HEK293 (cell line): ENCODE measurements at regions not wholly inside any gene's neighbourhood (a gene's known extent, or its start where the extent isn't known, plus 50 kb on each side); places are given as distances from the start of the nearest gene placed in this dataset.

Source experiments
- CTCF ChIA-PET: fragments of 350-600 bp; formaldehyde crosslinking; extraction: SDS; loops from one replicate; lab custom pipeline; 2021; ENCODE audit warnings: antibody characterized with exemption; lab: Yijun Ruan, JAX
- POLR2A ChIA-PET: fragments of 300-600 bp; formaldehyde crosslinking; extraction: SDS; loops from one replicate; lab custom pipeline; 2020; ENCODE audit warnings: antibody characterized with exemption, inconsistent platforms; lab: Yijun Ruan, JAX
- H3K27ac ChIP-seq: fragments of 200-500 bp; sonication (Bioruptor generic); 2 replicates; pipeline ENCODE4 v1.5.1; 2014; ENCODE audit warnings: low read depth, low read length, control low read depth, inconsistent platforms; ENCODE audit errors: extremely low read depth
- H3K36me3 ChIP-seq, 2 experiments: fragments of 200-500 bp in 1 of 2; sonication (Bioruptor generic) in 1 of 2; 1 replicate in 1 of 2; 2 replicates in 1 of 2; pipeline ENCODE4 v1.5.1; 2014 to 2017; ENCODE audit warnings: inconsistent platforms in 2 of 2, low read length in 2 of 2; ENCODE audit not compliant: control insufficient read depth in 2 of 2, insufficient read depth in 1 of 2
- H3K4me1 ChIP-seq: fragments of 200-500 bp; sonication (Bioruptor generic); 2 replicates; pipeline ENCODE4 v1.5.1; 2014; ENCODE audit warnings: mild to moderate bottlenecking, low read length, inconsistent platforms; ENCODE audit not compliant: control insufficient read depth, insufficient read depth
- H3K4me3 ChIP-seq: 2 replicates; pipeline ENCODE4 v1.5.1; 2011; ENCODE audit warnings: low read depth, mild to moderate bottlenecking, control low read depth, low read length, moderate library complexity
- H3K9me3 ChIP-seq: fragments of 200-500 bp; sonication (Bioruptor generic); 2 replicates; pipeline ENCODE4 v1.5.1; 2014; ENCODE audit warnings: low read depth, low read length, inconsistent platforms; ENCODE audit not compliant: control insufficient read depth, insufficient read depth
- EGR2 ChIP-seq: fragments of 450-650 bp; formaldehyde crosslinking; IDR thresholded peaks from 2 replicates; pipeline ENCODE4 v1.5.1; 2016; ENCODE audit warnings: low read depth, missing biosample characterization, missing genetic modification characterization
- SCRT1 ChIP-seq: fragments of 450-650 bp; formaldehyde crosslinking; IDR thresholded peaks from 2 replicates; pipeline ENCODE4 v1.5.1; 2016; ENCODE audit warnings: missing biosample characterization, missing genetic modification characterization, borderline replicate concordance
- SP3 ChIP-seq: fragments of 450-650 bp; formaldehyde crosslinking; IDR thresholded peaks from 2 replicates; pipeline ENCODE4 v1.5.1; 2016; ENCODE audit warnings: missing biosample characterization, missing genetic modification characterization
- SP7 ChIP-seq: fragments of 450-650 bp; formaldehyde crosslinking; IDR thresholded peaks from 2 replicates; pipeline ENCODE4 v1.5.1; 2016; ENCODE audit warnings: missing biosample characterization, missing genetic modification characterization
- ZBTB17 ChIP-seq: fragments of 450-650 bp; formaldehyde crosslinking; IDR thresholded peaks from 2 replicates; pipeline ENCODE4 v1.5.1; 2016; ENCODE audit warnings: missing biosample characterization, missing genetic modification characterization
- ZFHX2 ChIP-seq: fragments of 450-650 bp; formaldehyde crosslinking; conservative IDR thresholded peaks from 2 replicates; pipeline ENCODE4 v1.5.1; 2016; ENCODE audit warnings: missing biosample characterization, missing genetic modification characterization
- ZNF211 ChIP-seq: fragments of 450-650 bp; formaldehyde crosslinking; IDR thresholded peaks from 2 replicates; pipeline ENCODE4 v1.5.1; 2016; ENCODE audit warnings: low read depth, missing biosample characterization, missing genetic modification characterization
- ZNF221 ChIP-seq: fragments of 450-650 bp; formaldehyde crosslinking; IDR thresholded peaks from 2 replicates; pipeline ENCODE4 v1.5.1; 2017; ENCODE audit warnings: missing biosample characterization, missing genetic modification characterization, borderline replicate concordance
- ZNF416 ChIP-seq: fragments of 450-650 bp; formaldehyde crosslinking; IDR thresholded peaks from 2 replicates; pipeline ENCODE4 v1.5.1; 2016; ENCODE audit warnings: missing biosample characterization, missing genetic modification characterization
- ZNF423 ChIP-seq: fragments of 450-650 bp; formaldehyde crosslinking; IDR thresholded peaks from 2 replicates; pipeline ENCODE4 v1.5.1; 2016; ENCODE audit warnings: missing biosample characterization, missing genetic modification characterization
- ZNF426 ChIP-seq: fragments of 450-650 bp; formaldehyde crosslinking; IDR thresholded peaks from 2 replicates; pipeline ENCODE4 v1.5.1; 2017; ENCODE audit warnings: missing biosample characterization, missing genetic modification characterization, mild to moderate bottlenecking, inconsistent platforms, moderate library complexity
- ZNF514 ChIP-seq: fragments of 450-650 bp; formaldehyde crosslinking; IDR thresholded peaks from 2 replicates; pipeline ENCODE4 v1.5.1; 2016; ENCODE audit warnings: missing biosample characterization, missing genetic modification characterization
- ZNF549 ChIP-seq: fragments of 450-650 bp; IDR thresholded peaks from 2 replicates; pipeline ENCODE4 v1.5.1; 2018; ENCODE audit warnings: missing biosample characterization, missing genetic modification characterization, mild to moderate bottlenecking, inconsistent platforms, moderate library complexity
- ZNF561 ChIP-seq: fragments of 450-650 bp; IDR thresholded peaks from 2 replicates; pipeline ENCODE4 v1.5.1; 2018; ENCODE audit warnings: missing biosample characterization, missing genetic modification characterization, borderline replicate concordance
- ZNF621 ChIP-seq: fragments of 450-650 bp; formaldehyde crosslinking; IDR thresholded peaks from 2 replicates; pipeline ENCODE4 v1.5.1; 2017; ENCODE audit warnings: missing biosample characterization, missing genetic modification characterization
- ZNF624 ChIP-seq: fragments of 450-650 bp; formaldehyde crosslinking; IDR thresholded peaks from 2 replicates; pipeline ENCODE4 v1.5.1; 2017; ENCODE audit warnings: missing biosample characterization, missing genetic modification characterization
- ZXDB ChIP-seq: fragments of 450-650 bp; formaldehyde crosslinking; IDR thresholded peaks from 2 replicates; pipeline ENCODE4 v1.5.1; 2016; ENCODE audit warnings: missing biosample characterization, missing genetic modification characterization
- TF ChIP-seq, protein P1 (sequence below): fragments of 450-650 bp; formaldehyde crosslinking; IDR thresholded peaks from 2 replicates; pipeline ENCODE4 v1.5.1; 2016; ENCODE audit warnings: missing biosample characterization, missing genetic modification characterization
- TF ChIP-seq, protein P2 (sequence below): fragments of 450-650 bp; formaldehyde crosslinking; IDR thresholded peaks from 2 replicates; pipeline ENCODE4 v1.5.1; 2016; ENCODE audit warnings: missing biosample characterization, missing genetic modification characterization
- TF ChIP-seq, protein P3 (sequence below): fragments of 450-650 bp; formaldehyde crosslinking; IDR thresholded peaks from 2 replicates; pipeline ENCODE4 v1.5.1; 2016; ENCODE audit warnings: missing biosample characterization, missing genetic modification characterization
- TF ChIP-seq, protein P4 (sequence below): fragments of 450-650 bp; formaldehyde crosslinking; IDR thresholded peaks from 2 replicates; pipeline ENCODE4 v1.5.1; 2016; ENCODE audit warnings: missing biosample characterization, missing genetic modification characterization
- TF ChIP-seq, protein P5 (sequence below): fragments of 450-650 bp; formaldehyde crosslinking; IDR thresholded peaks from 2 replicates; pipeline ENCODE4 v1.5.1; 2016; ENCODE audit warnings: missing biosample characterization, missing genetic modification characterization, borderline replicate concordance

DNA sequence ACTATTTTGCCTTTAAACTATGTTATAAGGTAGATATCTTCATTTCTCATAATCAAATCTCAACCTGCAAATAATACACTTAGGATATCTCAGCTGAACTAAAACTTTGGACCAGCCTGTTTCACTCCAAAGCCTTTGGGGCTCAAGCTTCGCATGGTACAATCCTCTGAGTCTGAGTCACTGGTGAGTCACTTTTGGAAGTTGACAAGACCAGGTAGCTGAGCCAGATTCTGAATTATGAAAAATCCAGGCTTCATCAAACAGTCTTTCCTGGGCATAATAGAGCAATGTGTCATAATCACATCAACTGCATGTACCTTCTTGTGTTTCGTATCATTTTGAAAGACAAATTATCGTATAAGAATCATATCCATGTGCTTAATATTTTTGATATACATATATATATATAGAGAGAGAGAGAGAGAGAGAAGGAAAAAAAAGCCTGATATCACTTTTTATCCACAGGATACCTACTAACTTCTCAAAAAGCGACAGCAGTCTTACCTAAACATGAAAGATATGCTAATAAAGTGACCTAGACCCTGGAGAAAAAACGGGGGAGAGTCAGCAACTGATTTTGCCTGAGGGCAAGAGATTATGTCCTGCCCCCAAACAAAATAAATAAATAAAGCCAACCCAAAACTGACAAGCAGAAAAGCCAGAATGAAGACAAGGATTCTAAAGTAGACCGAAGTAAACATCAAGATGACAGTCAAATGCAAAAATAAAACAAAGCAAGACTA is 263.9 kb upstream of the TGFBR2 start:
- Histone ChIP-seq H3K4me3 (no peak overlapping the region), H3K27ac (no peak overlapping the region), H3K36me3 (no peaks in the 10 kb centered on the region), H3K9me3 (no peaks in the 10 kb centered on the region), H3K4me1 (peaks cover 3% of the 10 kb centered on the region; the same call in 1 of the 2 replicates)
- CTCF ChIA-PET = no interaction called here
- TF ChIP-seq ZBTB17 (tag by site-specific recombination) (peak; percentile 25; the same call in 1 of the 2 replicates), ZNF426 (no peak)
- TF ChIP-seq, protein P1, sequence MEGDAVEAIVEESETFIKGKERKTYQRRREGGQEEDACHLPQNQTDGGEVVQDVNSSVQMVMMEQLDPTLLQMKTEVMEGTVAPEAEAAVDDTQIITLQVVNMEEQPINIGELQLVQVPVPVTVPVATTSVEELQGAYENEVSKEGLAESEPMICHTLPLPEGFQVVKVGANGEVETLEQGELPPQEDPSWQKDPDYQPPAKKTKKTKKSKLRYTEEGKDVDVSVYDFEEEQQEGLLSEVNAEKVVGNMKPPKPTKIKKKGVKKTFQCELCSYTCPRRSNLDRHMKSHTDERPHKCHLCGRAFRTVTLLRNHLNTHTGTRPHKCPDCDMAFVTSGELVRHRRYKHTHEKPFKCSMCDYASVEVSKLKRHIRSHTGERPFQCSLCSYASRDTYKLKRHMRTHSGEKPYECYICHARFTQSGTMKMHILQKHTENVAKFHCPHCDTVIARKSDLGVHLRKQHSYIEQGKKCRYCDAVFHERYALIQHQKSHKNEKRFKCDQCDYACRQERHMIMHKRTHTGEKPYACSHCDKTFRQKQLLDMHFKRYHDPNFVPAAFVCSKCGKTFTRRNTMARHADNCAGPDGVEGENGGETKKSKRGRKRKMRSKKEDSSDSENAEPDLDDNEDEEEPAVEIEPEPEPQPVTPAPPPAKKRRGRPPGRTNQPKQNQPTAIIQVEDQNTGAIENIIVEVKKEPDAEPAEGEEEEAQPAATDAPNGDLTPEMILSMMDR = no peak
- TF ChIP-seq, protein P2, sequence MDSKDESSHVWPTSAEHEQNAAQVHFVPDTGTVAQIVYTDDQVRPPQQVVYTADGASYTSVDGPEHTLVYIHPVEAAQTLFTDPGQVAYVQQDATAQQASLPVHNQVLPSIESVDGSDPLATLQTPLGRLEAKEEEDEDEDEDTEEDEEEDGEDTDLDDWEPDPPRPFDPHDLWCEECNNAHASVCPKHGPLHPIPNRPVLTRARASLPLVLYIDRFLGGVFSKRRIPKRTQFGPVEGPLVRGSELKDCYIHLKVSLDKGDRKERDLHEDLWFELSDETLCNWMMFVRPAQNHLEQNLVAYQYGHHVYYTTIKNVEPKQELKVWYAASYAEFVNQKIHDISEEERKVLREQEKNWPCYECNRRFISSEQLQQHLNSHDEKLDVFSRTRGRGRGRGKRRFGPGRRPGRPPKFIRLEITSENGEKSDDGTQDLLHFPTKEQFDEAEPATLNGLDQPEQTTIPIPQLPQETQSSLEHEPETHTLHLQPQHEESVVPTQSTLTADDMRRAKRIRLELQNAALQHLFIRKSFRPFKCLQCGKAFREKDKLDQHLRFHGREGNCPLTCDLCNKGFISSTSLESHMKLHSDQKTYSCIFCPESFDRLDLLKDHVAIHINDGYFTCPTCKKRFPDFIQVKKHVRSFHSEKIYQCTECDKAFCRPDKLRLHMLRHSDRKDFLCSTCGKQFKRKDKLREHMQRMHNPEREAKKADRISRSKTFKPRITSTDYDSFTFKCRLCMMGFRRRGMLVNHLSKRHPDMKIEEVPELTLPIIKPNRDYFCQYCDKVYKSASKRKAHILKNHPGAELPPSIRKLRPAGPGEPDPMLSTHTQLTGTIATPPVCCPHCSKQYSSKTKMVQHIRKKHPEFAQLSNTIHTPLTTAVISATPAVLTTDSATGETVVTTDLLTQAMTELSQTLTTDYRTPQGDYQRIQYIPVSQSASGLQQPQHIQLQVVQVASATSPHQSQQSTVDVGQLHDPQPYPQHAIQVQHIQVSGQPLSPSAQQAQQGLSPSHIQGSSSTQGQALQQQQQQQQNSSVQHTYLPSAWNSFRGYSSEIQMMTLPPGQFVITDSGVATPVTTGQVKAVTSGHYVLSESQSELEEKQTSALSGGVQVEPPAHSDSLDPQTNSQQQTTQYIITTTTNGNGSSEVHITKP (tag by site-specific recombination) = peak; percentile 78
- POLR2A ChIA-PET = no interaction called here

DNA sequence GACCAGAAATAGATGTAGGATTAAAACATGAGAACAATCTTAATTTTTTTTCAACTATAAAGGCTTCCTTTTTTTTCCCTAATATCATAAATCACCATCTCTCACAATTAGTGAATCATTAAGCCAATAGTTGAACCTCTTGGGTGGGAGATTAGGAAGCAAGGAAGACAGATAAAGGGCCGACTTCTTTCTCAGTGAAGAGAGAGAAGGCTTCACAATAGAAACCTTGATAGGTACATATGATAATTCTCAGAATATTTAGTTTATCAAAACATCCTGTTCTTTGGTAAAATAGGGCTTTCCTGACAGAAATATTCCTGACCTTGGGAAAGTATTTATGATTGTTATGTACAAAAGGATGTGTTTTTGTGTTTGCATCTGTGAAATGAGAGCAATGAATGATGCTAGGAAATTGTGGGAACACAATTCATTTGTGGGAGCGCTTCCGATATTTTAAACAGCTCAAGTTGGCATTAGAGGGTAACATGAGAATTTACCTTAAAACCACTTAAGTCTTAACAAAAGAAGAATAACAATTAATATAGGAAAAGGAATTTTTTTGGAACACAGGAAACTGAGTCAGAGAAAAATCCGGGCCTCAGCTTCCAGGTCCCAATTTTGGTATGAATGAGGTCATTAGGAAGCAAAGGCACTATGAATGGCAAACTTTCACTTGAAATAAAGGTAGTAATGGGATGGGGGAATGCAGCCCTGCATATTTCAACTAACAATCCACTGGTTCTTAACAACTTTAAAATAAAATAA is 263.2 kb upstream of the TGFBR2 start:
- Histone ChIP-seq H3K4me3 (no peak overlapping the region), H3K27ac (no peak overlapping the region), H3K9me3 (no peaks in the 10 kb centered on the region), H3K4me1 (peaks cover 3% of the 10 kb centered on the region; the same call in 1 of the 2 replicates), H3K36me3 (no peaks in the 10 kb centered on the region)
- CTCF ChIA-PET = no interaction called here
- POLR2A ChIA-PET = no interaction called here
- TF ChIP-seq ZXDB (tag by site-specific recombination) = no peak
- TF ChIP-seq, protein P3, sequence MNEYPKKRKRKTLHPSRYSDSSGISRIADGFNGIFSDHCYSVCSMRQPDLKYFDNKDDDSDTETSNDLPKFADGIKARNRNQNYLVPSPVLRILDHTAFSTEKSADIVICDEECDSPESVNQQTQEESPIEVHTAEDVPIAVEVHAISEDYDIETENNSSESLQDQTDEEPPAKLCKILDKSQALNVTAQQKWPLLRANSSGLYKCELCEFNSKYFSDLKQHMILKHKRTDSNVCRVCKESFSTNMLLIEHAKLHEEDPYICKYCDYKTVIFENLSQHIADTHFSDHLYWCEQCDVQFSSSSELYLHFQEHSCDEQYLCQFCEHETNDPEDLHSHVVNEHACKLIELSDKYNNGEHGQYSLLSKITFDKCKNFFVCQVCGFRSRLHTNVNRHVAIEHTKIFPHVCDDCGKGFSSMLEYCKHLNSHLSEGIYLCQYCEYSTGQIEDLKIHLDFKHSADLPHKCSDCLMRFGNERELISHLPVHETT (tag by site-specific recombination) = no peak
- TF ChIP-seq SP7 (tag by site-specific recombination) = no peak
- TF ChIP-seq, protein P4, sequence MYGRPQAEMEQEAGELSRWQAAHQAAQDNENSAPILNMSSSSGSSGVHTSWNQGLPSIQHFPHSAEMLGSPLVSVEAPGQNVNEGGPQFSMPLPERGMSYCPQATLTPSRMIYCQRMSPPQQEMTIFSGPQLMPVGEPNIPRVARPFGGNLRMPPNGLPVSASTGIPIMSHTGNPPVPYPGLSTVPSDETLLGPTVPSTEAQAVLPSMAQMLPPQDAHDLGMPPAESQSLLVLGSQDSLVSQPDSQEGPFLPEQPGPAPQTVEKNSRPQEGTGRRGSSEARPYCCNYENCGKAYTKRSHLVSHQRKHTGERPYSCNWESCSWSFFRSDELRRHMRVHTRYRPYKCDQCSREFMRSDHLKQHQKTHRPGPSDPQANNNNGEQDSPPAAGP (tag by site-specific recombination) = no peak
- TF ChIP-seq ZFHX2 (tag by site-specific recombination) = no peak
- TF ChIP-seq ZNF416 (tag by site-specific recombination) = no peak
- TF ChIP-seq EGR2 = no peak
- TF ChIP-seq ZNF621 (tag by site-specific recombination) = no peak
- TF ChIP-seq ZNF211 = no peak
- TF ChIP-seq SP3 = no peak
- TF ChIP-seq ZNF561 (tag by site-specific recombination) = no peak
- TF ChIP-seq ZNF514 (tag by site-specific recombination) = no peak
- TF ChIP-seq ZNF423 = no peak
- no peak for TF ChIP-seq ZNF221 (tag by site-specific recombination)
- no peak for TF ChIP-seq SCRT1 (tag by site-specific recombination)
- TF ChIP-seq ZNF549 = no peak
- TF ChIP-seq, protein P5, sequence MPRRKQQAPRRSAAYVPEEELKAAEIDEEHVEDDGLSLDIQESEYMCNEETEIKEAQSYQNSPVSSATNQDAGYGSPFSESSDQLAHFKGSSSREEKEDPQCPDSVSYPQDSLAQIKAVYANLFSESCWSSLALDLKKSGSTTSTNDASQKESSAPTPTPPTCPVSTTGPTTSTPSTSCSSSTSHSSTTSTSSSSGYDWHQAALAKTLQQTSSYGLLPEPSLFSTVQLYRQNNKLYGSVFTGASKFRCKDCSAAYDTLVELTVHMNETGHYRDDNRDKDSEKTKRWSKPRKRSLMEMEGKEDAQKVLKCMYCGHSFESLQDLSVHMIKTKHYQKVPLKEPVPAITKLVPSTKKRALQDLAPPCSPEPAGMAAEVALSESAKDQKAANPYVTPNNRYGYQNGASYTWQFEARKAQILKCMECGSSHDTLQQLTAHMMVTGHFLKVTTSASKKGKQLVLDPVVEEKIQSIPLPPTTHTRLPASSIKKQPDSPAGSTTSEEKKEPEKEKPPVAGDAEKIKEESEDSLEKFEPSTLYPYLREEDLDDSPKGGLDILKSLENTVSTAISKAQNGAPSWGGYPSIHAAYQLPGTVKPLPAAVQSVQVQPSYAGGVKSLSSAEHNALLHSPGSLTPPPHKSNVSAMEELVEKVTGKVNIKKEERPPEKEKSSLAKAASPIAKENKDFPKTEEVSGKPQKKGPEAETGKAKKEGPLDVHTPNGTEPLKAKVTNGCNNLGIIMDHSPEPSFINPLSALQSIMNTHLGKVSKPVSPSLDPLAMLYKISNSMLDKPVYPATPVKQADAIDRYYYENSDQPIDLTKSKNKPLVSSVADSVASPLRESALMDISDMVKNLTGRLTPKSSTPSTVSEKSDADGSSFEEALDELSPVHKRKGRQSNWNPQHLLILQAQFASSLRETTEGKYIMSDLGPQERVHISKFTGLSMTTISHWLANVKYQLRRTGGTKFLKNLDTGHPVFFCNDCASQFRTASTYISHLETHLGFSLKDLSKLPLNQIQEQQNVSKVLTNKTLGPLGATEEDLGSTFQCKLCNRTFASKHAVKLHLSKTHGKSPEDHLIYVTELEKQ (tag by site-specific recombination) = no peak
- TF ChIP-seq ZNF624 = no peak
